ACC112 (cell line): ENCODE measurements at regions not wholly inside any gene's neighbourhood (a gene's known extent, or its start where the extent isn't known, plus 50 kb on each side); places are given as distances from the start of the nearest gene placed in this dataset.
A peak's percentile ranks its signal among the peaks of the same experiment; 100 is the strongest.

Experiments used
- H2AFZ ChIP-seq: fragments of 200-600 bp; sonication (generic); one replicate; pipeline ENCODE4 v1.6.0; 2017; ENCODE audit warnings: antibody characterized with exemption, low read length; ENCODE audit not compliant: unreplicated experiment
- H3K27ac ChIP-seq: fragments of 200-600 bp; sonication (generic); 2 replicates; pipeline ENCODE4 v1.5.1; 2014; ENCODE audit warnings: low read depth, mild to moderate bottlenecking, antibody characterized with exemption, low read length, moderate library complexity
- H3K27me3 ChIP-seq: fragments of 200-600 bp; sonication (generic); 2 replicates; pipeline ENCODE4 v1.6.1; 2014; ENCODE audit warnings: mild to moderate bottlenecking, antibody characterized with exemption, low read length, moderate library complexity, mixed read lengths; ENCODE audit not compliant: insufficient read depth
- H3K36me3 ChIP-seq: fragments of 200-600 bp; sonication (generic); 2 replicates; pipeline ENCODE4 v1.6.1; 2016; ENCODE audit warnings: mild to moderate bottlenecking, antibody characterized with exemption, low read length, moderate library complexity, mixed read lengths; ENCODE audit not compliant: insufficient read depth
- H3K4me1 ChIP-seq: fragments of 200-600 bp; sonication (generic); one replicate; pipeline ENCODE4 v1.6.1; 2016; ENCODE audit warnings: low read length, mixed read lengths; ENCODE audit not compliant: insufficient read depth, unreplicated experiment, control insufficient read depth
- H3K4me3 ChIP-seq: fragments of 200-600 bp; sonication (generic); 2 replicates; pipeline ENCODE4 v1.5.1; 2014; ENCODE audit warnings: mild to moderate bottlenecking, low read depth, low read length
- H3K79me2 ChIP-seq: fragments of 200-600 bp; sonication (generic); one replicate; pipeline ENCODE4 v1.6.0; 2016; ENCODE audit warnings: low read length; ENCODE audit not compliant: control insufficient read depth, unreplicated experiment, insufficient read depth

GRCh38 chr2:207258263-207258991 is 92.7 kb upstream of the KLF7 start:
- H3K79me2 ChIP-seq, result no peaks in the 10 kb centered on the region
- H2AFZ ChIP-seq, result no peak overlapping the region
- peak overlapping the region; percentile 97 for H3K27ac ChIP-seq
- H3K27me3 ChIP-seq, result no peaks in the 10 kb centered on the region
- H3K36me3 ChIP-seq, result no peaks in the 10 kb centered on the region
- peak overlapping the region; percentile 41; the same call in 1 of the 2 replicates for H3K4me3 ChIP-seq
- H3K4me1 ChIP-seq, result peaks cover 78% of the 10 kb centered on the region

GRCh38 chr2:207260021-207260420 is 94.3 kb upstream of the KLF7 start:
- Histone ChIP-seq H3K4me1 (peaks cover 63% of the 10 kb centered on the region), H2AFZ (peak overlapping the region; percentile 48), H3K27ac (peak overlapping the region; percentile 97; the same call in 1 of the 2 replicates), H3K4me3 (no peak overlapping the region), H3K36me3 (no peaks in the 10 kb centered on the region), H3K79me2 (no peaks in the 10 kb centered on the region), H3K27me3 (no peaks in the 10 kb centered on the region)

DNA sequence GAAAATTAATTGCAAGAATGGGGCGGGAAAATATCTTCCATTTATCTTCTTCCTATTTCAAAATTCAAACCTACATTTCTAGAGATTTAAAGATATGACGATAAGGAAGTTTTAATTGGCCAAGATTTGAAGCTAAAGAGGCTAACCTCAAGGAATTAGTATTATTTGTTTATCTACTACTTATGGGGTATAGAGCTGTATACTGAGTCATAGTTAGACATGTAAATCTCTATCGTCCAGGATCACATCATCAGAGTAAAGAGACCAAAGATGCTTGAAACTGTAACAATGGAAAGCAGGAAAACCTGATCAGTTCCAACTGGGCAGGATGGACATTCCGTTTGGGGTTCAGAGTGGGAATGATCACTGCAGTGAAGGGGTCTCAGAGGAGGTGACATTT is 95.2 kb upstream of the KLF7 start:
- H3K4me1 ChIP-seq, result peaks cover 54% of the 10 kb centered on the region
- H2AFZ ChIP-seq, result no peak overlapping the region
- H3K27ac ChIP-seq, result no peak overlapping the region
- no peaks in the 10 kb centered on the region for H3K27me3 ChIP-seq
- H3K4me3 ChIP-seq, result no peak overlapping the region
- no peaks in the 10 kb centered on the region for H3K79me2 ChIP-seq
- no peaks in the 10 kb centered on the region for H3K36me3 ChIP-seq

DNA sequence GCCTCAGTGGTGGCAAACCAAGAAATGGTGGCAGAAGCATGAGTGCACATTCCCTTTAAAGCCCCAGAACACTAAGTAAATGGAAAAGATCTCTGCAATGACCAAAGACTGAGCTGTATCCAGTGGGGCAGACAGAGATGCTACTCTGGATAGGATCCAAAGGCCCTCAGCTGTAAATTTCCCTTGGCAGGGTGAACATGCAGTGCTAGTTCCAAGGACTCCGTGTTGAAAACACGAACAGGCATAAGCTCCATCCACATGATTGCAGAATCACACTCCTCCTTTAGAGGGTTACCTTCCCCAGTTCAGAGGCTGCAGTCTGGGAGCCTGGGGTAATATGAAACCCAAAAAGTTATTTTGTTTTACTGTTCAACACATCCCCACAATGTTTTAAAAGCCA is 98.6 kb upstream of the KLF7 start:
- Histone ChIP-seq H3K27ac (no peak overlapping the region), H3K4me1 (peaks cover 21% of the 10 kb centered on the region), H3K36me3 (no peaks in the 10 kb centered on the region), H2AFZ (no peak overlapping the region), H3K4me3 (no peak overlapping the region), H3K27me3 (no peaks in the 10 kb centered on the region), H3K79me2 (no peaks in the 10 kb centered on the region)

GRCh38 chr2:207265332-207265731 is 99.6 kb upstream of the KLF7 start:
- Histone ChIP-seq H3K79me2 (no peaks in the 10 kb centered on the region), H3K36me3 (no peaks in the 10 kb centered on the region), H3K4me1 (peaks cover 10% of the 10 kb centered on the region), H3K27me3 (no peaks in the 10 kb centered on the region), H2AFZ (no peak overlapping the region), H3K4me3 (no peak overlapping the region), H3K27ac (no peak overlapping the region)

- H3K79me2 ChIP-seq, result no peaks in the 10 kb centered on the region
- H2AFZ ChIP-seq, result no peak overlapping the region
- peaks cover 5% of the 10 kb centered on the region for H3K4me1 ChIP-seq
- H3K27ac ChIP-seq, result no peak overlapping the region
- no peaks in the 10 kb centered on the region for H3K36me3 ChIP-seq
- H3K27me3 ChIP-seq, result no peaks in the 10 kb centered on the region
- no peak overlapping the region for H3K4me3 ChIP-seq
Observed at GRCh38 chr2:207265869-207266268, 100.1 kb upstream of the KLF7 start.

GRCh38 chr2:207266648-207267047 is 100.9 kb upstream of the KLF7 start:
- no peaks in the 10 kb centered on the region for H3K36me3 ChIP-seq
- H3K4me1 ChIP-seq, result no peaks in the 10 kb centered on the region
- H3K27me3 ChIP-seq, result no peaks in the 10 kb centered on the region
- no peak overlapping the region for H3K27ac ChIP-seq
- no peak overlapping the region for H3K4me3 ChIP-seq
- H2AFZ ChIP-seq, result no peak overlapping the region
- H3K79me2 ChIP-seq, result no peaks in the 10 kb centered on the region

- H3K4me3 ChIP-seq, result no peak overlapping the region
- H3K27me3 ChIP-seq, result no peaks in the 10 kb centered on the region
- no peaks in the 10 kb centered on the region for H3K4me1 ChIP-seq
- no peak overlapping the region for H3K27ac ChIP-seq
- H2AFZ ChIP-seq, result no peak overlapping the region
- H3K36me3 ChIP-seq, result no peaks in the 10 kb centered on the region
- no peaks in the 10 kb centered on the region for H3K79me2 ChIP-seq
Observed at GRCh38 chr2:207269038-207269437, 103.3 kb upstream of the KLF7 start.

- H3K27me3 ChIP-seq, result no peaks in the 10 kb centered on the region
- no peak overlapping the region for H2AFZ ChIP-seq
- H3K27ac ChIP-seq, result no peak overlapping the region
- no peak overlapping the region for H3K4me3 ChIP-seq
- no peaks in the 10 kb centered on the region for H3K36me3 ChIP-seq
- H3K4me1 ChIP-seq, result no peaks in the 10 kb centered on the region
- no peaks in the 10 kb centered on the region for H3K79me2 ChIP-seq
Observed at GRCh38 chr2:207274530-207275189, 108.9 kb upstream of the KLF7 start.

GRCh38 chr2:207275779-207276178 is 110.0 kb upstream of the KLF7 start:
- no peaks in the 10 kb centered on the region for H3K4me1 ChIP-seq
- no peak overlapping the region for H2AFZ ChIP-seq
- H3K36me3 ChIP-seq, result no peaks in the 10 kb centered on the region
- no peak overlapping the region for H3K4me3 ChIP-seq
- H3K79me2 ChIP-seq, result no peaks in the 10 kb centered on the region
- no peaks in the 10 kb centered on the region for H3K27me3 ChIP-seq
- no peak overlapping the region for H3K27ac ChIP-seq

GRCh38 chr2:207276248-207276647 is 110.5 kb upstream of the KLF7 start:
- H3K4me3 ChIP-seq, result no peak overlapping the region
- no peaks in the 10 kb centered on the region for H3K27me3 ChIP-seq
- no peaks in the 10 kb centered on the region for H3K4me1 ChIP-seq
- H2AFZ ChIP-seq, result no peak overlapping the region
- no peak overlapping the region for H3K27ac ChIP-seq
- H3K79me2 ChIP-seq, result no peaks in the 10 kb centered on the region
- no peaks in the 10 kb centered on the region for H3K36me3 ChIP-seq
